Spleen (tissue), 11 donors: ENCODE measurements at regions not wholly inside any gene's neighbourhood (a gene's known extent, or its start where the extent isn't known, plus 50 kb on each side); places are given as distances from the start of the nearest gene placed in this dataset.
A peak's percentile ranks its signal among the peaks of the same experiment; 100 is the strongest.

Experiments used
- DNase-seq: peaks from one replicate; pipeline ENCODE4 v3.0.0-alpha.2; 2020
- H3K27ac ChIP-seq, 8 donors: fragments of 200-600 bp; sonication (generic) in 7 of 8; 1 replicate in 4 of 8; 2 replicates in 4 of 8; pipeline versions ENCODE4 v1.5.0 to v1.8.0; 2016 to 2021; ENCODE audit warnings: inconsistent platforms in 4 of 8, mild to moderate bottlenecking in 4 of 8, moderate library complexity in 1 of 8
- H3K27me3 ChIP-seq, 7 donors: fragments of 200-600 bp; sonication (generic) in 6 of 7; replicated peaks in 1 of 7; 1 replicate in 4 of 7; 2 replicates in 3 of 7; pipeline versions ENCODE4 v1.5.0 to v1.8.0; 2016 to 2021; ENCODE audit warnings: inconsistent platforms in 3 of 7, mild to moderate bottlenecking in 1 of 7
- H3K36me3 ChIP-seq, 6 donors: fragments of 200-600 bp; sonication (generic) in 5 of 6; 1 replicate in 4 of 6; 2 replicates in 2 of 6; pipeline versions ENCODE4 v1.5.0 to v1.8.0; 2016 to 2021; ENCODE audit warnings: inconsistent platforms in 2 of 6
- H3K4me1 ChIP-seq, 6 donors: fragments of 200-600 bp; sonication (generic) in 5 of 6; 1 replicate in 3 of 6; 2 replicates in 3 of 6; pipeline versions ENCODE4 v1.5.0 to v1.8.0; 2016 to 2021; ENCODE audit warnings: inconsistent platforms in 3 of 6
- H3K4me3 ChIP-seq, 8 donors: fragments of 200-600 bp; sonication (generic) in 7 of 8; 1 replicate in 4 of 8; 2 replicates in 4 of 8; pipeline versions ENCODE4 v1.5.0 to v1.8.0; 2016 to 2021; ENCODE audit warnings: inconsistent platforms in 4 of 8, mild to moderate bottlenecking in 4 of 8, moderate library complexity in 2 of 8
- H3K9me3 ChIP-seq, 8 donors: fragments of 200-600 bp; sonication (generic) in 7 of 8; 1 replicate in 4 of 8; 2 replicates in 4 of 8; pipeline versions ENCODE4 v1.5.0 to v1.8.0; 2016 to 2021; ENCODE audit warnings: inconsistent platforms in 4 of 8
- POLR2A ChIP-seq, 3 donors: fragments of 450-650 bp; IDR thresholded peaks; one replicate each; pipeline ENCODE4 v1.5.1; 2017; ENCODE audit warnings: antibody characterized with exemption in 3 of 3, mild to moderate bottlenecking in 1 of 3
- POLR2AphosphoS5 ChIP-seq, 3 donors: sonication (generic); formaldehyde crosslinking; IDR thresholded peaks; one replicate each; pipeline ENCODE4 v1.5.1; 2017; ENCODE audit warnings: antibody characterized with exemption in 3 of 3
- WGBS, 5 donors: extraction: QIAGEN DNeasy Blood & Tissue Kit in 3 of 5; methylation state at CpG; one replicate each; pipeline versions ENCODE4 v1.1.5 to v1.1.7; 2013 to 2018; 5-methylcytosine and 5-hydroxymethylcytosine counted together
- intact Hi-C: fragments of 100-400 bp; cut with DNase I; formaldehyde crosslinking; loops from one replicate; pipeline ENCODE4 v1.15.0; 2023; ENCODE audit warnings: low total_unique reads
- TF ChIP-seq, protein P1 (sequence below), 11 experiments: fragments of 200-600 bp in 7 of 11; fragments of 450-650 bp in 4 of 11; sonication (generic) in 4 of 11; IDR thresholded peaks in 8 of 11; conservative IDR thresholded peaks in 3 of 11; 1 replicate in 7 of 11; 2 replicates in 4 of 11; pipeline versions ENCODE4 v1.4.0 to v1.8.0; 2016 to 2021; ENCODE audit warnings: antibody characterized with exemption in 11 of 11, inconsistent platforms in 4 of 11, mild to moderate bottlenecking in 1 of 11
- donor health status: healthy with polysubstance abuse.
- donor health status: DM: no; HTN: no; CAD: no; lungs with moderate emphysema.
- donor health status: DM: no; HTN: no; CAD: no.
- donor health status: Bipolar disorder and iron deficiency.
- donor health status: healthy.
- donor health status: DM: no; HTN: no; CAD: no.
- donor health status: DM: yes; HTN: yes; CAD: no.

DNA sequence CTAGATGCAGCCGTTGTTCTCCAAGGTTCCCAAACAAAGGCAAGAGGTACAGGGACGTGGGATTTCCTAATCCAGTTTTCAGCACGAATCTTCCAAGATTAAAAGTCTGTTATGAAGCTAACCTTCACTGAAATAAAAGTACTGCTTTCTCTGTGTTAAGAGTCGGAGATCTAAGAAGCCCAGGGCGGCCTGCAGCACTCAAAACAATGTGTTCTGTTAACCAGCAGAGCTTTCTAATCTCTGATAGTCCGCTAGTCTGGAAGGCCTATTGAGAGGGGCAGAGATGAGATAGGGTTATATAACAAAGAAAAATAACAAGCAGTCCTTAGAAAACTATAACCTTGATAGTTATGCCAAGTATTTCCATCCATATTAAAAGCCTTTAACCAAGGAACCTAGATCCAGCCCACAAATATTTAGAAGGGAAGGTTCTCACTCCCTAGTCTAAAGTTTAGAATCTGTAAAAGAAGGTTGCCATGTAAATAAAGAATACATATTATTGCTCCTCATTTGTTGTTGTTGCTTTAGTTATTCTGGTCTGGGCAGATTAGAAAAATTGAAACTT lies 106.3 kb upstream of the SVIL start:
- Histone ChIP-seq H3K27ac (no peak overlapping the region), H3K4me1 (peaks cover 0 to 15% (median 9%) of the 10 kb centered on the region in 6 donors), H3K36me3 (no peaks in the 10 kb centered on the region), H3K9me3 (no peaks in the 10 kb centered on the region), H3K27me3 (peaks cover 0 to 18% (median 6%) of the 10 kb centered on the region in 7 donors), H3K4me3 (no peak overlapping the region)
- DNase-seq = no peak
- TF ChIP-seq POLR2AphosphoS5 (IDR thresholded peaks at IDR 0.05) (no peak), POLR2A (IDR thresholded peaks at IDR 0.05) (no peak)
- TF ChIP-seq, protein P1, sequence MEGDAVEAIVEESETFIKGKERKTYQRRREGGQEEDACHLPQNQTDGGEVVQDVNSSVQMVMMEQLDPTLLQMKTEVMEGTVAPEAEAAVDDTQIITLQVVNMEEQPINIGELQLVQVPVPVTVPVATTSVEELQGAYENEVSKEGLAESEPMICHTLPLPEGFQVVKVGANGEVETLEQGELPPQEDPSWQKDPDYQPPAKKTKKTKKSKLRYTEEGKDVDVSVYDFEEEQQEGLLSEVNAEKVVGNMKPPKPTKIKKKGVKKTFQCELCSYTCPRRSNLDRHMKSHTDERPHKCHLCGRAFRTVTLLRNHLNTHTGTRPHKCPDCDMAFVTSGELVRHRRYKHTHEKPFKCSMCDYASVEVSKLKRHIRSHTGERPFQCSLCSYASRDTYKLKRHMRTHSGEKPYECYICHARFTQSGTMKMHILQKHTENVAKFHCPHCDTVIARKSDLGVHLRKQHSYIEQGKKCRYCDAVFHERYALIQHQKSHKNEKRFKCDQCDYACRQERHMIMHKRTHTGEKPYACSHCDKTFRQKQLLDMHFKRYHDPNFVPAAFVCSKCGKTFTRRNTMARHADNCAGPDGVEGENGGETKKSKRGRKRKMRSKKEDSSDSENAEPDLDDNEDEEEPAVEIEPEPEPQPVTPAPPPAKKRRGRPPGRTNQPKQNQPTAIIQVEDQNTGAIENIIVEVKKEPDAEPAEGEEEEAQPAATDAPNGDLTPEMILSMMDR (IDR thresholded peaks at IDR 0.05 in 8 of 11, conservative IDR thresholded peaks at IDR 0.05 in 3 of 11) = no peak
- intact Hi-C loops = no loop called here
- WGBS, 5 donors = 68 to 85% (median 83%) methylated on average over 6 of the region's 6 CpGs

DNA sequence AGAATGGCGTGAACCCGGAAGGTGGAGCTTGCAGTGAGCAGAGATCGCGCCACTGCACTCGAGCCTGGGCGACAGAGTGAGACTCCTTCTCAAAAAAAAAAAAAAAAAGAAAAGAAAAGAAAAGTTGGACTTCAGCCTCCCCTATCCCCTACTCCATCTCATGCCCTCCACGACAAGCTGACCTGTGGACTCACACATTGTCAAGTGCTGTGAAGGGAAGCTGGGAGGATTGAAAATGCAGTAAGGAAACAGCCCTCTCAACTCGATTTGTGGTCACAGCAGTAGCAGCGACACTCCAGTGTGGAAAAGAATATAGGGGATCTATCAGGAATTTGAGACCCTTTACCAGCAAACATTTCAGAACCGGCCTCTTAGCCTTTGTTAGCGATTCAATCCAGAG lies 103.6 kb upstream of the SVIL start:
- Histone ChIP-seq H3K36me3 (no peaks in the 10 kb centered on the region), H3K27ac (no peak overlapping the region), H3K4me1 (peaks cover 0 to 41% (median 28%) of the 10 kb centered on the region in 6 donors), H3K4me3 (no peak overlapping the region), H3K9me3 (no peaks in the 10 kb centered on the region), H3K27me3 (peaks cover 0 to 40% (median 14%) of the 10 kb centered on the region in 7 donors)
- intact Hi-C loops = no loop called here
- DNase-seq = no peak
- TF ChIP-seq POLR2A (IDR thresholded peaks at IDR 0.05) (no peak), POLR2AphosphoS5 (IDR thresholded peaks at IDR 0.05) (no peak)
- TF ChIP-seq, protein P1 (IDR thresholded peaks at IDR 0.05 in 8 of 11, conservative IDR thresholded peaks at IDR 0.05 in 3 of 11) = no peak
- 92 to 95% (median 94%) methylated on average over 11 of the region's 11 CpGs for WGBS, 5 donors

DNA sequence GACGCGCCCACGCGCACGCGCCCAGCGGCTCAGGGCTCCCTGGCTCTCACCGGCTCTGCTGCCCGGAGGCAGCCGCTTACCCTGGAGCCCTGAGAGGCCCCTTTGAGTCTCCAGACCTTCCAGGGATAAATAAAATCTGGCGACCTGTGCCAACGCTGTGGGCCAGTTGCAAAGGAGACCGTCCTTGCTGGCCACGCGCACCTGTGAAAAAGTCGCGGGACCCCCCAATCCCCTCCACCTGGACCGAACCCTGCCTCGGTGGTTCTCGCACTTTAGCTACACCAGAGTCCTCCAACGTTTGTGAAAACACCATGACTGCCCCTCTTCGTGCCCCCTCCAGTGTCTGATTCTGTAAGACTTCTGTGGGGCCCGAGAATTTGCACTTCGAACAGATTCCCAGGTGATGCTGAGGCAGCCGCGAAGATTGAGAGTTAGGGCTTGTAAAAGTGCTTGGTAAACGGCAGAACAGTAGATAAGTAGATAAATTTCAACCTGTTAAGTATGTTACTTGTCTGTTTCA lies 102.4 kb upstream of the SVIL start:
- Histone ChIP-seq H3K27me3 (peaks cover 0 to 40% (median 14%) of the 10 kb centered on the region in 7 donors), H3K36me3 (no peaks in the 10 kb centered on the region), H3K4me1 (peaks cover 0 to 53% (median 28%) of the 10 kb centered on the region in 6 donors), H3K9me3 (no peaks in the 10 kb centered on the region), H3K27ac (peak overlapping the region in 3 of 8 donors; percentile 96 to 99 (median 97)), H3K4me3 (peak overlapping the region in 6 of 8 donors; percentile 66 to 96 (median 85))
- no peak for DNase-seq
- 32 to 64% (median 34%) methylated on average over 15 to 27 of the region's 27 CpGs for WGBS, 5 donors
- TF ChIP-seq POLR2A (IDR thresholded peaks at IDR 0.05) (no peak), POLR2AphosphoS5 (IDR thresholded peaks at IDR 0.05) (no peak)
- TF ChIP-seq, protein P1 (IDR thresholded peaks at IDR 0.05 in 8 of 11, conservative IDR thresholded peaks at IDR 0.05 in 3 of 11) = no peak
- intact Hi-C loops = no loop called here

- Histone ChIP-seq H3K4me1 (peaks cover 0 to 60% (median 28%) of the 10 kb centered on the region in 6 donors), H3K4me3 (peak overlapping the region; percentile 66 to 96 (median 81)), H3K9me3 (no peaks in the 10 kb centered on the region), H3K27ac (peak overlapping the region in 7 of 8 donors; percentile 86 to 99 (median 95)), H3K27me3 (peaks cover 0 to 40% (median 14%) of the 10 kb centered on the region in 7 donors), H3K36me3 (no peaks in the 10 kb centered on the region)
- intact Hi-C loops = no loop called here
- DNase-seq = peak; percentile 88
- TF ChIP-seq POLR2AphosphoS5 (IDR thresholded peaks at IDR 0.05) (no peak), POLR2A (IDR thresholded peaks at IDR 0.05) (no peak)
- TF ChIP-seq, protein P1 (IDR thresholded peaks at IDR 0.05 in 8 of 11, conservative IDR thresholded peaks at IDR 0.05 in 3 of 11) = no peak
- WGBS, 5 donors = 0 to 1% (median 1%) methylated on average over 34 to 74 of the region's 74 CpGs
These were observed 101.7 kb upstream of the SVIL start for GRCh38 chr10:29736366-29737073.
